Activated naive CD4-positive, alpha-beta T cell treated with anti-CD3 and anti-CD28 coated beads, Interleukin-2, amount 10 ng/mL, durations not matched to agents 7 days and 5 days (primary cell): ENCODE measurements at regions not wholly inside any gene's neighbourhood (a gene's known extent, or its start where the extent isn't known, plus 50 kb on each side); places are given as distances from the start of the nearest gene placed in this dataset.

Experiments used
- CTCF ChIA-PET: fragments of 350-600 bp; sonication (Branson Sonifier 250); formaldehyde crosslinking; loops from one replicate; lab custom pipeline; 2021; ENCODE audit warnings: antibody characterized with exemption; lab: Charles Lee
- DNase-seq: peaks from one replicate; pipeline ENCODE4 v3.0.0-alpha.2; 2020
- H3K27ac Mint-ChIP-seq: one replicate; pipeline ENCODE4 v1.8.0; 2021; ENCODE audit warnings: mild to moderate bottlenecking, moderate library complexity, mixed read lengths
- H3K27me3 Mint-ChIP-seq: one replicate; pipeline ENCODE4 v1.8.0; 2021; ENCODE audit warnings: mild to moderate bottlenecking, mixed read lengths
- H3K36me3 Mint-ChIP-seq: one replicate; pipeline ENCODE4 v1.8.0; 2021; ENCODE audit warnings: mixed read lengths
- H3K4me1 Mint-ChIP-seq: one replicate; pipeline ENCODE4 v1.8.0; 2021; ENCODE audit warnings: mixed read lengths
- H3K4me3 Mint-ChIP-seq: one replicate; pipeline ENCODE4 v1.8.0; 2021; ENCODE audit warnings: mild to moderate bottlenecking, moderate library complexity, mixed read lengths
- H3K9me3 Mint-ChIP-seq: one replicate; pipeline ENCODE4 v1.8.0; 2021; ENCODE audit warnings: mixed read lengths

GRCh38 chr3:140752499-140752898, 74.6 kb downstream of the TRIM42 start:
- H3K36me3 Mint-ChIP-seq = no peaks in the 10 kb centered on the region
- no peak overlapping the region for H3K27ac Mint-ChIP-seq
- no peak for DNase-seq
- H3K4me1 Mint-ChIP-seq = peaks cover 30% of the 10 kb centered on the region
- H3K4me3 Mint-ChIP-seq = no peak overlapping the region
- no peaks in the 10 kb centered on the region for H3K9me3 Mint-ChIP-seq
- CTCF ChIA-PET = no interaction called here
- H3K27me3 Mint-ChIP-seq = peaks cover 9% of the 10 kb centered on the region

- CTCF ChIA-PET = no interaction called here
- H3K4me1 Mint-ChIP-seq = peaks cover 34% of the 10 kb centered on the region
- no peaks in the 10 kb centered on the region for H3K9me3 Mint-ChIP-seq
- H3K4me3 Mint-ChIP-seq = no peak overlapping the region
- no peak for DNase-seq
- H3K27ac Mint-ChIP-seq = no peak overlapping the region
- peaks cover 13% of the 10 kb centered on the region for H3K27me3 Mint-ChIP-seq
- H3K36me3 Mint-ChIP-seq = no peaks in the 10 kb centered on the region
Measured at GRCh38 chr3:140753865-140754754, 76.2 kb downstream of the TRIM42 start.

GRCh38 chr3:140754936-140755335, 77.1 kb downstream of the TRIM42 start:
- peaks cover 38% of the 10 kb centered on the region for H3K4me1 Mint-ChIP-seq
- no peak for DNase-seq
- H3K9me3 Mint-ChIP-seq = no peaks in the 10 kb centered on the region
- CTCF ChIA-PET = no interaction called here
- H3K4me3 Mint-ChIP-seq = no peak overlapping the region
- peaks cover 14% of the 10 kb centered on the region for H3K27me3 Mint-ChIP-seq
- H3K36me3 Mint-ChIP-seq = no peaks in the 10 kb centered on the region
- no peak overlapping the region for H3K27ac Mint-ChIP-seq

GRCh38 chr3:140756240-140757016, 78.6 kb downstream of the TRIM42 start:
- CTCF ChIA-PET = no interaction called here
- no peak for DNase-seq
- Mint-ChIP-seq H3K4me1 (peaks cover 38% of the 10 kb centered on the region), H3K27ac (peak overlapping the region; percentile 70), H3K27me3 (peaks cover 17% of the 10 kb centered on the region), H3K4me3 (no peak overlapping the region), H3K36me3 (no peaks in the 10 kb centered on the region), H3K9me3 (no peaks in the 10 kb centered on the region)

GRCh38 chr3:140758791-140759444, 81.1 kb downstream of the TRIM42 start:
- Mint-ChIP-seq H3K27me3 (peaks cover 8% of the 10 kb centered on the region), H3K27ac (peak overlapping the region; percentile 78), H3K4me1 (peaks cover 34% of the 10 kb centered on the region), H3K36me3 (no peaks in the 10 kb centered on the region), H3K4me3 (no peak overlapping the region), H3K9me3 (no peaks in the 10 kb centered on the region)
- no peak for DNase-seq
- CTCF ChIA-PET = no interaction called here

- Mint-ChIP-seq H3K36me3 (no peaks in the 10 kb centered on the region), H3K27me3 (peaks cover 8% of the 10 kb centered on the region), H3K4me3 (no peak overlapping the region), H3K9me3 (no peaks in the 10 kb centered on the region), H3K4me1 (peaks cover 22% of the 10 kb centered on the region), H3K27ac (no peak overlapping the region)
- DNase-seq = no peak
- CTCF ChIA-PET = no interaction called here
Measured at GRCh38 chr3:140760324-140761075, 82.6 kb downstream of the TRIM42 start.

GRCh38 chr3:140761076-140761639, 83.3 kb downstream of the TRIM42 start:
- peaks cover 8% of the 10 kb centered on the region for H3K27me3 Mint-ChIP-seq
- peaks cover 20% of the 10 kb centered on the region for H3K4me1 Mint-ChIP-seq
- H3K9me3 Mint-ChIP-seq = no peaks in the 10 kb centered on the region
- no peak for DNase-seq
- no peak overlapping the region for H3K4me3 Mint-ChIP-seq
- no peak overlapping the region for H3K27ac Mint-ChIP-seq
- H3K36me3 Mint-ChIP-seq = no peaks in the 10 kb centered on the region
- CTCF ChIA-PET = no interaction called here

GRCh38 chr3:140762746-140763145, 84.9 kb downstream of the TRIM42 start:
- Mint-ChIP-seq H3K9me3 (no peaks in the 10 kb centered on the region), H3K27me3 (peaks cover 8% of the 10 kb centered on the region), H3K27ac (no peak overlapping the region), H3K36me3 (no peaks in the 10 kb centered on the region), H3K4me3 (no peak overlapping the region), H3K4me1 (peaks cover 8% of the 10 kb centered on the region)
- CTCF ChIA-PET = no interaction called here
- no peak for DNase-seq

- CTCF ChIA-PET = no interaction called here
- peaks cover 5% of the 10 kb centered on the region for H3K27me3 Mint-ChIP-seq
- H3K4me3 Mint-ChIP-seq = no peak overlapping the region
- H3K36me3 Mint-ChIP-seq = no peaks in the 10 kb centered on the region
- peaks cover 6% of the 10 kb centered on the region for H3K4me1 Mint-ChIP-seq
- H3K9me3 Mint-ChIP-seq = no peaks in the 10 kb centered on the region
- no peak for DNase-seq
- H3K27ac Mint-ChIP-seq = no peak overlapping the region
Measured at GRCh38 chr3:140763532-140763931, 85.7 kb downstream of the TRIM42 start.

- CTCF ChIA-PET = no interaction called here
- DNase-seq = no peak
- H3K36me3 Mint-ChIP-seq = no peaks in the 10 kb centered on the region
- no peaks in the 10 kb centered on the region for H3K4me1 Mint-ChIP-seq
- H3K4me3 Mint-ChIP-seq = no peak overlapping the region
- no peak overlapping the region for H3K27ac Mint-ChIP-seq
- no peaks in the 10 kb centered on the region for H3K9me3 Mint-ChIP-seq
- H3K27me3 Mint-ChIP-seq = peaks cover under 1% of the 10 kb centered on the region
Measured at GRCh38 chr3:140765246-140765645, 87.4 kb downstream of the TRIM42 start.

GRCh38 chr3:140766465-140766864, 88.6 kb downstream of the TRIM42 start:
- CTCF ChIA-PET = no interaction called here
- Mint-ChIP-seq H3K4me1 (no peaks in the 10 kb centered on the region), H3K4me3 (no peak overlapping the region), H3K27me3 (no peaks in the 10 kb centered on the region), H3K27ac (no peak overlapping the region), H3K36me3 (no peaks in the 10 kb centered on the region), H3K9me3 (no peaks in the 10 kb centered on the region)
- DNase-seq = no peak

GRCh38 chr3:140767566-140767965, 89.7 kb downstream of the TRIM42 start:
- Mint-ChIP-seq H3K4me3 (no peak overlapping the region), H3K27me3 (peaks cover 5% of the 10 kb centered on the region), H3K9me3 (no peaks in the 10 kb centered on the region), H3K27ac (no peak overlapping the region), H3K36me3 (no peaks in the 10 kb centered on the region), H3K4me1 (no peaks in the 10 kb centered on the region)
- CTCF ChIA-PET = no interaction called here
- DNase-seq = no peak

- H3K4me1 Mint-ChIP-seq = peaks cover 6% of the 10 kb centered on the region
- no peak overlapping the region for H3K27ac Mint-ChIP-seq
- no peak overlapping the region for H3K4me3 Mint-ChIP-seq
- no peaks in the 10 kb centered on the region for H3K36me3 Mint-ChIP-seq
- CTCF ChIA-PET = no interaction called here
- DNase-seq = no peak
- peaks cover 5% of the 10 kb centered on the region for H3K27me3 Mint-ChIP-seq
- H3K9me3 Mint-ChIP-seq = no peaks in the 10 kb centered on the region
Measured at GRCh38 chr3:140768941-140769340, 91.1 kb downstream of the TRIM42 start.

GRCh38 chr3:140769951-140770350, 92.1 kb downstream of the TRIM42 start:
- DNase-seq = no peak

More at GRCh38 chr3:140769951-140770350, 92.1 kb downstream of the TRIM42 start:
- Mint-ChIP-seq H3K27ac (no peak overlapping the region), H3K4me1 (peaks cover 6% of the 10 kb centered on the region), H3K4me3 (no peak overlapping the region), H3K36me3 (no peaks in the 10 kb centered on the region), H3K27me3 (peaks cover 5% of the 10 kb centered on the region), H3K9me3 (peaks cover 5% of the 10 kb centered on the region)
- CTCF ChIA-PET = no interaction called here
